CD4-positive, alpha-beta T cell treated with Interleukin-6 at 100 ng/mL for 8 hours (primary cell): ENCODE measurements at regions not wholly inside any gene's neighbourhood (a gene's known extent, or its start where the extent isn't known, plus 50 kb on each side); places are given as distances from the start of the nearest gene placed in this dataset.
"Not testable (repeated sequence)": the region's sequence is repeated elsewhere in the genome, so short reads cannot be mapped to it uniquely, and the experiment has no call there.

Experiments
- DNase-seq: peaks from one replicate; pipeline ENCODE4 v3.0.0-alpha.2; 2020; ENCODE audit warnings: mixed read lengths, low spot score

DNA sequence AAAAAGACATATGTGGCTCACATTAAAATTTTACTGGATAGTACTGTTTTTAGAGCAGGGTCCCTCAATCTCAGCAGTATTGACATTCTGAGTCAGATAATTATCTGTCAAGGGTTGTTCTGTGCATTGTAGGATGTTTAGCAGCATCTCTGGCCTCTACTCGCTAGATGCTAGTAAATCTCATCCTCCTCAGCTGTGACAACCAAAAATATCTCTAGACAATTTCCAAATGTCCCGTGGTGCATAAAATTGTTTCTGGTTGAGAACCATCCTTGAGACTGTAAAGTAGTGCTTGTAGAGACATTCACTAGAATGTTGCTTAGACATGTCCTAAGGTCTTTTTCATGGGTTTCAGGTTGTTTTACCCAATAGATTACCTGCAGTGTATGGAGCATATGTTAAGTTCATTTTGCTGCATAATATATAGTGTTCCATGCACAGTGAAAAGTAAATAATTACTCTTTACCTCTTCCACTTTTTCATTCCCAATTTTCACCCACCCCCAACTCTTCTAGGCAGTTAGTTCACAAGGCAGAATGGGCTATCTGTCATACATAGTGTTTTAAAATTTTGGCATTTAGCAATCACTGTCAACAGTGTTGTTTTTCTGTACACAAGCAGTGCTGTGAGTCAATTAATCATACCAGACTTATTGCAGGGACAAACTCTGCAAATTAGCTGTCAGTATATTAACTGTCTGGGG is 200.2 kb upstream of the SLC38A2 start:
- no peak for DNase-seq

DNA sequence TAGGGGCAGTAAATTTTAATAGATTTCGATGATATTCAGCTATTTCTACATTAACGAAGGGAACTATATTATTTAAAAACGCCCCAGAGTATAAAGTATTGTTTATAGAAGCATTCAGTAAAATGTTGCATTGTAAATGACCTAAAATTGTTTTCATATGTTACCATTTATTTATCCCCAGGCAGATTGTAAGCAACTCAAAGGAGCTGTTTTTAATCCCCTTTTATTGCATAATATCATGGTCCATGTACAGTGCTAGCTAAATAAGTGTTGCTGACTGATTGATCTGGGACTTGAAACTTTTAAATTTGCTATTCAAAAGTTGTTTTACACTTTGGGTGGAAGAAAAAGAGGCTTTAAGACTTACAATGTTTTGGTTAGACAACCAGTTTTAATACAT is 199.0 kb upstream of the SLC38A2 start:
- no peak for DNase-seq

DNA sequence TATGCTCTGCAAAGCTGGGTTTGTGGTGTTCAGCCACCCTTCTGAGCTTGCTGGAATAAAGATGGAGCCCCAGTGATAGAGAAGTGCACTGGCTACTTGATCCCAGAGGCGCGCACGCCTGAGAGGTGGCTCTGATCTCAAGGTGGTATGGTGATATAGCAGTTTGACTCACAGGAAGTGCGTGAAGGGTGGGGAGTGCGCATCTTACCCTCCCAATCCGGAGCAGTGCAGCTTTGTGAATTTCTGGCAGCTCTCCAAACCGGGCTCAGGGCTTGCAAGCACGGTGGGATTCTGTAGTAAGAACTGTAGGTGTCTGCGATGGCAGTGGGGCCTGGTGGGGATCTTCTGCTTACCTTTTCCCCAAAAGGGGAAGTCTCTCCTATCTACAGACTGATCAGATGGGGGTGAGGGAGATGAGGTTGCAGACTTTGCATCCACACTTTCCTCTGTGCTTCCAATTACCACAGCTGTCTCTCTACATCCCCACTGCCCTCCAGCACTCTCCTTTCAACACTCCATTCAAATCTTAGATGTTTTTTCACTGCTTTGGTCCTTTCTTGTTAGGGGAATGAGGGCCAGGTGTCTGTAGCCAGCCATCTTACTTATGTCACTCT is 197.4 kb upstream of the SLC38A2 start:
- no peak for DNase-seq

DNA sequence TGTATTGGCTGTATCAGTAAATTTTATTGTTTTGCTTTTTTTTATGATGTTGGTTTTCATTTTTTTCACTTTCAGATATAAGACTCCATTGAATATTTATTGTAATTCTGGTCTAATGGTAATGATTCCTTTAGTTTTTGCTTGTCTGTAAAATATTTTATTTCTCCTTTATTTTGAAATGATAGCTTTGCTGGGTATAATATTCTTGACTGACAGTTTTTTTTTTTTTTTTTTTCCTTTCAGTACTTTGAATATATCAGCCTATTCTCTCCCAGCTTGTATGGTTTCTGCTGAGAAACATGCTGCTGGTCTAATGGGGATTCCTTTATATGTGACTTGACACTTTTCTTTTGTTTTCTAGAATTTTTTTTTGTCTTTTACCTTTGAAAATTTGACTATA is 195.1 kb upstream of the SLC38A2 start:
- DNase-seq: no peak

DNA sequence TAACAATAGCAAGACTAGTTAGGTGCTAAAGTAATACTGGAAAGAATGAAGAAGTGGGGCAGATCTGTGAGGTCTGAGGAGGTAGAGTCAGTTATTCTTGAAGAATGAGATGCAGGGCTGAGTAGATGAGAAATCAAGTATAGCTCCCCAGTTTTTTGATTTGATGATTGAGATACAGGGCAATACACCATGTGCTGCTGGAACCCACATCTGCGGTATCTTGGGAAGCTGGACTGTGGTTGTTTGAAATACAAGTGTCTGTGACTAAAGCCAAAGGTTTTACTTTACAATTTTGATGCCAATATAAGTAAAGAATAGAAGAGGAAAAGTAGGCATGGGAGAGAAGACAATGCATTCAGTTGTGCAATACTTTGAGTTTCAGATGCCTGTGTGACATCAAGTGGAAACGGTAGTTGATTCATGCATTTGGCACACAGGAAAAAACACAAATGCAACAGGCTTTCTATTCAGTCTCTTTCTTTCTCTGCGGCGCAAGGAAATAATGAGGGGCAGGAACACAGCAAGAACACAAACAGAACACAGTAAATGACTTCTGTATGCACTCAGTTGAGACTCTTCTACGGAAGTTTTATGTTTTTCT is 190.2 kb upstream of the SLC38A2 start:
- no peak for DNase-seq

DNA sequence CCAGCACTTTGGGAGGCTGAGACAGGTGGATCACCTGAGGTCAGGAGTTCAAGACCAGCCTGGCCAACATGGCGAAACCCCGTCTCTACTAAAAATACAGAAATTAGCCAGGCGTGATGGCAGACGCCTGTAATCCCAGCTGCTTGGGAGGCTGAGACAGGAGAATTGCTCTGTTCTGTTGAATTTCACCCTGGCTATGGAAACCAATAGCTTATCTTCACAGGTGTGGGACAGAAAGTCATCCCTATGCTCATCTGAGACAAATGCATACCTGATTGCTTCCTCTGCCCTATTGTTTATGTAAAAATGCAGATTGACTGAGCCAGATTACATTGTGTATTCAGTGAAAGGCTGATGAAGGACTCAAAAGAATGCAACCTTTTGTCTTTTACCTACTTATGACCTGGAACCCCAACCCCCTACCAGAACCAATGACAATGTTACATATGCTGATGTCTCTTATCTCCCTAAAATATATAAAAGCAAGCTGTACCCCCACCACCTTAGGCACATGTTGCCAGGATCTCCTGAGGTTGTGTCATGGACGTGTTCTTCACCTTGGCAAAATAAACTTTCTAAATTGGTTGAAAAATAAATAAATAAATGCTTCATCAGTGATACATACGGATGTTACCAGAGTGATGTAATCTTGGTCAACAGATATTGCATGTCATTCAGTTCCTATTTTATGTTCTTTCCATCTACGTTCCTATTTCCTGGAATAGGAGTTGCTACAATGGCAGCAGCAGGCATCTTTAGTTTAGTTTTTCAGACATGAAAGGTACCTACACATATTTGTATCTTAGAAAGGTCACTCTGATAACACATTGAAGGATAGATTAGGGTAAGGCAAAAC is 189.4 kb upstream of the SLC38A2 start:
- not testable (repeated sequence) for DNase-seq

DNA sequence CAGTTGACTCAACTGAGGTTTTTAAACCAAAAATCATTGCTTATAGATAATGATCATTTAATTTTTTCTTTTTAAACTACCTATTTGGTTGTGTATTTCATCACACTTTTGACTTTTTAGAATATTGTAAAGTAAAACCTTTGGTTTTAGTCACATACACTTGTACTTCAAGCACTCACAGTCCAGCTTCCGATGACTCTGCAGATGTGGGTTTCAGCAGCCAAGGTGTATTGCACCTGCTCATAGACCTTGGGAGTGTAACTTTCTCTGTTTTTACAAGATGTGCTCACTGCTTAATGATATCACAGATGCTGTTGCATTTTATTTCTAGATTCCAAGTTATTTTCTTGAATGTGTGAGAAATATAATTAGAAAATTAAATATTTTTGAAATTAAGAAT is 188.3 kb upstream of the SLC38A2 start:
- no peak for DNase-seq

DNA sequence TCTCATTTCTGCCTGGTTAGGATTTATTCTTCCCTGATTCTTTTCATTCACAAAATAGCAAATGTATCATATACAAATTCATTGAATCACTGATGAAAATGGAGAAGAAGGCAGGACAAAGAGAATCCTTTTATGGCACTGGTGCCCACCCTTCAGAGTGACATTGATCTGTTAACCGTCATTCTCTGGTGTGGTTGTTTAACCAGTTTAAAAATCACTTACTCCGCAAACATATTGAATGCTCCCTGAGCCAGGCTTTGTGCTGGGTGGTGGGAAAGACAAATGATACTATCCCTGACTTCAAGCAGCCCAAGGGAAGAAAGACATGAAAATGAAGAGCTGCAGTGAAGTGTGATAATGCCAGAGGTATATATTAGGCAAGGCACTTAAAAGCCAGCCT is 187.5 kb upstream of the SLC38A2 start:
- DNase-seq: no peak

DNA sequence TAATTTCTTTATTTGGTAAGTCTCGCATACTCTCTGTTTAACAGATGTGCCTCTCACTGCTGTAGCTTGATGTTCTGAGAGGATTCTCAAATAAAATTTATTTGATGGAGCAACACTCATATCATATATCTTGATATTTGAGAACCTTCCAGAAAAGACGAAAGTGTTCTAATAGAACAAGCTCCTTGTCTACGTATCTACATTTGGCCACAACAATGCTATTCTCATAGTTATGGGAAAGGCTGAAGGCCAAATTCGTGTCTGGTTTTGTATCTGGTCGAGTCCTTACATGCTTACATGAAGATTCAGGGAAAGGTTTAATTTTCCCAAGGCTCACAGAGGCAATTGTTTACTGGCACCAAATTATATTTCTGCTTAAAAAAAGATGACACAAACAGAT is 186.7 kb upstream of the SLC38A2 start:
- no peak for DNase-seq

DNA sequence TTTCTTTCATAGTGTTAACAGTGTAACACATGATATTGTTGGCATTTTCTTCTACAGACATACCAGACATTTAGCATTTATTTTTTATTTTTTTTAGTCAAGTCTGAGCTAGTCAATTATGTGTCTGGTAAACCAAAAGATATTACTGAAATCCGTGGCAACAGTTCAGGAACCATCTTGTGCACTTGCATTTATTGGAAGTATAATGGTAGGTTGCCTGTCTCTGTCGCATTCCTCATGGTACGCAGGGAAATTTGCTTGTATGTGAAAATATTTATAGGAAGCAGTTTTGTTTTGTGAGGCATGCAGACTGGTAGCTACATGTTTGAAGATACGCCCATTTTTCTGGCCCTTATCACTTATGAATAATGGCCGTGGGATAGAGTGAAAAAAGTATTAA is 186.1 kb upstream of the SLC38A2 start:
- no peak for DNase-seq

DNA sequence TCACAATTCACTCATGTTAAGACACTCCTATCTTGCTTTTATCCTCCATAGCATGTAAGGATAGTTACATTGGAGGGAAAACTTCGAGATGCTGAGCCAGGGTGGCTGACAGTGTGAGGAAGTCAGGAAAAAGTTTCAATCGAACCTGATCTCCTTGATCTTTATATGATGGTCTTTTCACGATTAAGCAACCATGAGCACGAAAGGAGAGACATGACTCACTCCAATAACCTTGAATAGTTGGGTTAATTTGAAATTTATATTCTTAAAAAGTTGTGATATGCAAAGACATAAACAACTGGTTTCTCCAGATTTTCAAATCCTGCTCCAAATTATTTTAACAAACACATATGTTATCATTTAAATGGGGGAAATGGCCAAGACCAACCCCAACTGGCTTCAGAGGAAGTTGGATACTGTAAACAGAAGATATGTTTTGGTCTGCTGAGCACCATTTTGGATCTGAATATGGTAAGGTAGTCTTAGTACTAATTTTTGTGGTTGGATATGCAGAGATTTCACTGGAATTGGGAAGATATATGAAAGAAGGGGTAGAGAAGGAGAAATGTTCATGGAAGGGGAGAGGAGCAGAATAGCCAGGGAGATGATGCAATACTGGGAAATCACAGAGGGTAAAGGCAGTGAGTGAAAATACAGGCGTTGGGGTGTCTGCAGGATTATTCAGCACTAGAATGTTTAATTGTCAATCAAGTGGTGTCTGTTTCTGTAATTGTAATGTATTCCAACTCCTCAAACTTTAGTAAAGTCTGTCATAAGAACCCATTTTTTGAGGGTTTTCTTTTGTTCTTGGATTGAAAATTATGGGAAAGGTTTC is 185.2 kb upstream of the SLC38A2 start:
- DNase-seq: no peak

DNA sequence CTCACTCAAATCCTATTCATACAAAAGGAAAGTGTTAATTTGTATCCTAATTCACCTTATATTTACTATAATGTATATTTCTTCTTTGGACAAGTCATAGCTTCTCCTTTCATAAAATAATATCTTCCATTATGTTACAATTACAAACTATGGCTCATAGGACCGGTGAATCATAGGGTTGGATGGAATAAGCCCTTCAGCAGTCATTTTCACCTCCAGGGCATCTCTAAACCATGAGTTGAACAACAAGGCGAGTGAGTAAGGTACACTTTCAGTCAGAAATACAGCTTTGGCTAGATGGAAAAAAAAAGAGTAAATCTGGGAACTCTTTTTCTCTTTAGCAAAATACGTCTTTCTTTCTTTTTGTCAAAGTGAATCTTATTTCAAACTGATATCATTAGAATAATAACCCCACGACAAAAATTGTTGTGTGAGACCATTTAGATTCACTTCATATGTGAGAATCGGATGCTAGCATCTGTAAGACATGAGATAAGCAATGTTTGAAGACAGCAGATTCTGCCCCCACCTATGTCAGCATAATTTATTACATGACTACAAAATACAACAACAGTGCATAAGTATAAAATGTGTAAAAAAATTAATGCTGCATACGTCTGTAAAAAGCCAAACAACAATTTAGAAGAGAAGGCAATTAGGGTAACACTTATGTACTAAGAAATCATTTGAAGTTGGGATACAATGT is 184.4 kb upstream of the SLC38A2 start:
- DNase-seq: no peak

DNA sequence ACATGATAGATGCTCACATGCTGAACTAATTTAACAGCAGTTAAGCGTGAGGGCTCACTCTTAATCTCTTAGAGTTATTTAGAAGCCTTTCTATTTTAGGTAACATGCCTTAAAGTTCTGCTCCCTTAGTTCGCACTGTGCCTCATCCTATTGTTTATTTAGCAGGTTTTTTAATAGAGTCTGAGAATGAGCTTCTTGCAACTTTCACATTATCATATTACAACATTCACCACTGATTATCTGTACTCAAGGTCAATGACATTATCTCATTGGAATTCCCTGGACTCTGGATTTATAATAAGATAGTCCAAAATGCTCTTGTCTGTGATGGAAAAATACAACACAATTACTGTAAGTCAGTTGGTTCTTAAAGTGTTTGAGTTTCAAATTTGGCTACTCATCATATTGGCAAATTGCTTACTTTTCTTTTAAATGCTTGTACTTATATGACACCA is 183.6 kb upstream of the SLC38A2 start:
- DNase-seq: no peak

DNA sequence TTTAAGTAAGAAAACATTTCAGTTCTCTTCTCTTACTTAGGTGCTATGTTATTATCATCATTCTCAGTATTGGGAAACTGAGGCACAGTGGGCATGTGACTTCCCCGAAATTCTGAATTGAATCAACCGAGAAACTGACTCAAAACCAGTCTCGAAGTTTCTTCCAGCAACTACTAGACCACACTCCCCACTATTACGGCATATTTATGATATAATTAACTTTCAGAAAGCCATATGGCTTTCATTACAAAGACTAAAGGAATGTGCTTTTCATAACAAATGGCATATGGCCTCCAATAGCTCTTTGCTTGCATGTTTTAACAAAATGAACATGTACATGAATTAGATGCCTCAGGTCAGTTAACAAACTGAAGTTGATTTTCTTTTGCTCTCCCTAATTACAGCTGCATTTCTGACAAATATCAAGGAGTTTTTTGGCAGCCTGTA is 182.9 kb upstream of the SLC38A2 start:
- no peak for DNase-seq

DNA sequence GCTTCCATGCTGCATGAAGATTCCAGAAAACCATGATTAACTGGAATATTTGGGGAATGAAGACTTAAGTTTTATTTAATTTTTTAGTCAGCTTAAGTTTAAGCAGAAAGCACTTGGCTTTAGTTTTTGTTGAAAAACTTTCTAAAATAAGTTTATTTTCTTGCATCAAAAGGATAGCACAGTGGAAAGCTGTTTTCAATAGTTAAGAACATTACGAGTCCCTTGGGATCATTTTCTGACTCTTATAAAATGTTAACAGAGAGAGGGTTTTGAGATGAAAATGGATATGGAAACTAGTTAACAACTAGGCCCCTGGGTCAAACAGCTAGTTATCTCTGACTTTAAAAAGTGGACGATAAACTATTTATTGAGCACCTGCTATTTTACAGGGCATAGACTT is 181.9 kb upstream of the SLC38A2 start:
- DNase-seq: no peak

DNA sequence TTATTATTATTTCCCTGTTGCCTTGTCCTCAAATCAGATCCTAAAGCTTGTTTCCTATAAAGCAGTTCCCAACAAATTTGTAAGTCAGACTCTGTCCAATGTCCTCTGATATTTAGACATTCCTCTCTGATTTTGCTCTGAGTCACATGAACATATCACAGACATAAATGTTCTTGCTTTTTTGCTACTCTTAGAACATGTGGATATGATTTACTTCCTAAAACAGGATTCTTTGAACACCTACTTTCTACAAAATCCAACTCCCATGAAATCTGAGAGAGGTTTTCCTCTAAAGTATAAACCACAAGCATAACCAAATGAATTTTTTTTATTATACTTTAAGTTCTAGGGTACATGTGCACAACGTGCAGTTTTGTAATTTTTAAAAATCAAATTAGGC is 181.3 kb upstream of the SLC38A2 start:
- no peak for DNase-seq

DNA sequence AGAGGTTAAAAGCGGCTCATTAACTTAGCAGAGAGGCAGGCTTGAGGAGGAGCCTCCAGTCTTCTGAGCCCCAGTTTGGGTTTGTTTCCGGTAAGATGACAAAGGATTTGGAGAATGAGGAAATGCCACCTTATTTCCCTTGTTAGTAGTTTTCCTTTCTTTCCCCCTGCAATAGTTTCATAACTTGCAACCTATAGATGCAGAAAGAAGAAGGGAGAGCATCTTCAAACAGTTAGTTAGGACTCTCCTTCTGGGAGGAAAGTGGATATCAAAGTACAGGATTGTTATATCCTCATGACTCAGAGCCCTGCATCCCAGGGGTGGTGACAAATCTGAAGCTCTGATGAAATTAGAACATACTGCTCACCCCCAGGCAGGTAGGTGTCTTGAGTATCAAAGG is 180.7 kb upstream of the SLC38A2 start:
- no peak for DNase-seq

DNA sequence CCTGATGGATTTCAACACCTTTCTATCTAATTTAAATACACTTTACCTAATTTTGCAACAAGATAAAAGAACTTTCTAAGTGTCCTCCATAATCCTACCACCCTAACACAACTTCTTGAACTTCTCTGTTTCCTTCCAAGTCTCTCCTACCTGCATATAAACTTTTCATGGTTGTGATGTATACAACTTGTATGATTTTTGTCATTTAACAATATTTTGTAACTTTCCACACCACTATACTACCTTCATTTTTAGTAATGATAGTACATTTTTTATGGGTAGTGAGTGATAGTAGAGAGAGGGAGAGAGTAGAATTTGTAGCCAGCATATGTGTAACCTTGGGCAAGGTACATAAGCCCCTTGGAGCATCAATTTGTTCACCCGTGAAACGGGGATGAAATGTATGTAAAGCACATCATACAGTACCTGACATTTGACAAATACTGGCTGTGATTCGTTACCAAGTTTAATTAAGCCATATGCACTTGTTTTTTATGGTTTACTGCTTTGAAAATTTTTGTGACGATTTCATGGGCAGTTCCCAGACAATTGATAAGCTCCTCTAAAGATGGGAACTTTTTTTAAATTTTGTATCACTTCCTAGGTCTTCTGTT is 177.8 kb upstream of the SLC38A2 start:
- no peak for DNase-seq

DNA sequence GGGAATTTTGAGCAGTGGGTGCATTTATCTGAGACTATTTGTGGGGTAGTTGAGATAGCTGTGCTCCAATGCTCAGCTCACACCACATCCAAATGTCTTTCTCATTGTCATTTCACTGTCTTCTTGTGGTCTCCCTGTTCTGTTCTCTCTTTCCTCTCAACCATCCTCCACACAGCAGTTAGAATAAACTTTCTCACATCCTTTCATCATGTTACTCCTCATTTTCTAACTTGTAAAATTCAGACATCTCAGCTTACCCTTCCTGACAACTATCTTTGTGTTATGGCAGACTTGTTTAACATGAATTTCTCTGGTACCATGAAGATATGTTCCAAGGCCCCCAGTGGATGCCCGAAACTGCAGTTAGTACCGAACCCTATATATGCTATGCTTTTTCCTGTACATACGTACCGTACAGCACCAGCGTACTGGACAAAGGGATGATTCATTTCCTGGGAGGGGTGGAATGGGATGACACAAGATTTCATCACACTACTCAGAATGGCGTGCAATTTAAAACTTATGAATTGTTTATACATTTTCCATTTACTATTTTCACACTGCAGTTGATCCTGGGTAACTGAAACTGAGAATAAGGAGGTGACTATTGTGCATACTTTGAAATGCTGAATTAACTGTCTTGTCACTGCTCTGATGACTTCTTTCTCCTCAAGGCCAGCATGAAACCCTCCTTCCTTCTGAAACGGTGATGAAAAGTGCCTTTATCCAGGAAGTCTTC is 177.1 kb upstream of the SLC38A2 start:
- DNase-seq: no peak

DNA sequence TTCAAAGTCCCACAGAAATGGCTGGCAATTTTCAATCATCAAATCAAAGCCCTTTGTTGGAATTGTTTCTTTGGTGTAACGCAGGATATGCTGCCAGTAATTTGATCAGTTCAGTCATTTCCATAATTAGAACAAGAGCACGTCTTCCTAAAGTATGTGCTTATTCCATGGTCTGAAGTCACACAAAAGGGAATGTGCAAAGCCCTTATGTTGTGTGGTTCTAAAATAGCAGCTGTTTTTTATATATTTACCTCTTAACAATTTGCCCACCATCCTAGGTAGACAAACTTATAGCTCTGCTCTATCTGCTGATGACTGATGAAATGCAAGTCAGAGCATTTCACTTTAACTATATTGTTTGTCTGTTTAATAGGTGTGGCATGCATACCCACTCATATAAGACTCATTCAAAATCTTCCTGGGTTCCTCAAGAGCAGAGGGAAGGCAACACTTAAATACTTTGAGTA is 176.1 kb upstream of the SLC38A2 start:
- no peak for DNase-seq
